ENCODE measurements at regions not wholly inside any gene's neighbourhood (a gene's known extent, or its start where the extent isn't known, plus 50 kb on each side); places are given as distances from the start of the nearest gene placed in this dataset.

DNA sequence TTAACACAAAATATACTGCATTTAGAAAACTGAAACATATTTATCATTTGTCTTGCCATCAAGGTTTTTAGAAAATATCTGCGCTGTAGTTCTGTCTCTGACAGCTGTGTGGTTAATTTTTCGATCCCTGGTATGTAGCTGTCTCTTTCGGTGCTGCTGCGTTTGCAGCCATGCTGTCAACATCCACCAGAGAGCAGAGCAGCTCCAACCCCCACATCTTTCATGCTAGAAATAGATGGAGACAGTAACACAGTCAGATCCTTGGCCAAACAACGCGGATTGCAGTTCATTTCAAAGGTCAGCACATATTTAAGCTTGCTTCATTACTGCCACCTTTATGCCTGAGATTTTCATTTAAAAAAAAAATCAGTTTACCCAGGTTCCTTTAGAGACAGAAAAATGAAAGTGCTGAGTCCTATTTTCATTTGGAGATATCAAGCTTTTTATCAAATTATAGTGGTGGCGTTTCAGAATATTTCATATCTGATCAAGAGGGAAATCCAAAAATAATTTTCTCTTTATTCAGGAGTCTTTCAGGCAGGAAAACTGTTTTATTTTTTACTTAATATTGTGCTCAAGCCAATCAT lies 157.7 kb upstream of the MMS22L start:
- no peak for DNase-seq
- H3K4me3 ChIP-seq = no peak overlapping the region
- ATAC-seq = no peak
- H3K4me1 ChIP-seq (ENCODE audit: low read depth) = no peaks in the 10 kb centered on the region
- TF ChIP-seq, protein P1, sequence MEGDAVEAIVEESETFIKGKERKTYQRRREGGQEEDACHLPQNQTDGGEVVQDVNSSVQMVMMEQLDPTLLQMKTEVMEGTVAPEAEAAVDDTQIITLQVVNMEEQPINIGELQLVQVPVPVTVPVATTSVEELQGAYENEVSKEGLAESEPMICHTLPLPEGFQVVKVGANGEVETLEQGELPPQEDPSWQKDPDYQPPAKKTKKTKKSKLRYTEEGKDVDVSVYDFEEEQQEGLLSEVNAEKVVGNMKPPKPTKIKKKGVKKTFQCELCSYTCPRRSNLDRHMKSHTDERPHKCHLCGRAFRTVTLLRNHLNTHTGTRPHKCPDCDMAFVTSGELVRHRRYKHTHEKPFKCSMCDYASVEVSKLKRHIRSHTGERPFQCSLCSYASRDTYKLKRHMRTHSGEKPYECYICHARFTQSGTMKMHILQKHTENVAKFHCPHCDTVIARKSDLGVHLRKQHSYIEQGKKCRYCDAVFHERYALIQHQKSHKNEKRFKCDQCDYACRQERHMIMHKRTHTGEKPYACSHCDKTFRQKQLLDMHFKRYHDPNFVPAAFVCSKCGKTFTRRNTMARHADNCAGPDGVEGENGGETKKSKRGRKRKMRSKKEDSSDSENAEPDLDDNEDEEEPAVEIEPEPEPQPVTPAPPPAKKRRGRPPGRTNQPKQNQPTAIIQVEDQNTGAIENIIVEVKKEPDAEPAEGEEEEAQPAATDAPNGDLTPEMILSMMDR (IDR thresholded peaks at IDR 0.05) = no peak
- intact Hi-C loops (cut with DNase I, micrococcal nuclease) = no loop called here
- no peaks in the 10 kb centered on the region for H3K36me3 ChIP-seq (ENCODE audit: low read depth)
- H3K9me3 ChIP-seq = no peaks in the 10 kb centered on the region

DNA sequence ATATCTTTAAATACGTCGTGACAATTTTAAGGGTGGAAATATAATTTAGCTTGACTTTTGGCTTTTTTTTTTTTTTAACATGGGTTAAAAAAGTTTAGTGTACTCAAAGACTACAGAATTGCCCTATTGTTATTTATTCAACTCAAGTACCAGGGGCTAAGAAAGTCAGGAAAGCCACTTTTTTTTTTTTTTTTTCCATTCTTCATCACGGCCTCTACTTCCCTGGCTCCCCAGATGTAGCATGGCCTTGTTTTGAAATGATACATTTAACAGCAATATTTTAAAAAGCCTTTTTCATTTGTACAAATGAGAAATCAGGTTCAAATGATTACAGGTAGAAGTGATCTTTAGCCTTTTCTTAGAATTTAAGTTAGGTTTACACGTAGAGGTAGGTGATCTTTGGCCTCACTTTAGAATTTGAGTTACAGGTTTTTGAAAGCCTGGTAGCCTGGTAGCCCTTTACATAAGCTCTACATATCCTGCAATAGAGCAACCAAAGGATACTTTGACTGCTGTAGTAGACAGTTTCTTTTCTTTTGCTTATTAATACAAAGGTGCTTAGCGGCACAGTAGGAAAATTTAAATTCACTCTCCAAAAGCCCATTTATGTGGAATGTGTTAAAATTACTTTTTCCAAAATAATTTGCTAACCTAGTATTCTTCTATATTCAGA lies 160.5 kb upstream of the MMS22L start:
- TF ChIP-seq, protein P1 (IDR thresholded peaks at IDR 0.05) = no peak
- ATAC-seq = no peak
- intact Hi-C loops (cut with DNase I, micrococcal nuclease) = no loop called here

DNA sequence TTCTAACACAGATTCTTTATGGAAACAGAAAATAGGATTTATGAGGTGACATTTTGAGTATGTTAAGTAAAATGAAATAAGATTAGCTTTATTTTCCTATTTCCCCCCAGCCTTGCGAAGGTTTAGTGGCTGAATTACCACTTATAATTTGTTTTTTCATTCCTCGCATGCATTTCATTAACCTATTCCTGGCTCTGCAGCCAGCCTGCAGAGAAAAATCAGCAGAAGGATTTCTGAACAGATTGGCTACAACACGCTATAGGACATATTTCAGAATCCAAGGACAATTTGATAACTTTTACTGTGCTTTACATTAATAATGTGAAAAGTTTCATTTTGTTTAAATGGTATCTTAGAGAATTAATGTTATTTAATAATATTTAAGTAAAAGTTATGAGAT lies 162.4 kb upstream of the MMS22L start:
- Histone ChIP-seq H3K36me3 (ENCODE audit: low read depth) (no peaks in the 10 kb centered on the region), H3K4me3 (no peak overlapping the region), H3K9me3 (no peaks in the 10 kb centered on the region), H3K4me1 (ENCODE audit: low read depth) (no peaks in the 10 kb centered on the region)
- intact Hi-C loops (cut with DNase I, micrococcal nuclease) = no loop called here
- ATAC-seq = no peak
- no peak for DNase-seq
- TF ChIP-seq, protein P1 (IDR thresholded peaks at IDR 0.05) = no peak

More for the DNA sequence above, 160.5 kb upstream of the MMS22L start:
- Histone ChIP-seq H3K4me3 (no peak overlapping the region), H3K9me3 (no peaks in the 10 kb centered on the region), H3K4me1 (ENCODE audit: low read depth) (no peaks in the 10 kb centered on the region), H3K36me3 (ENCODE audit: low read depth) (no peaks in the 10 kb centered on the region)
- DNase-seq = no peak

DNA sequence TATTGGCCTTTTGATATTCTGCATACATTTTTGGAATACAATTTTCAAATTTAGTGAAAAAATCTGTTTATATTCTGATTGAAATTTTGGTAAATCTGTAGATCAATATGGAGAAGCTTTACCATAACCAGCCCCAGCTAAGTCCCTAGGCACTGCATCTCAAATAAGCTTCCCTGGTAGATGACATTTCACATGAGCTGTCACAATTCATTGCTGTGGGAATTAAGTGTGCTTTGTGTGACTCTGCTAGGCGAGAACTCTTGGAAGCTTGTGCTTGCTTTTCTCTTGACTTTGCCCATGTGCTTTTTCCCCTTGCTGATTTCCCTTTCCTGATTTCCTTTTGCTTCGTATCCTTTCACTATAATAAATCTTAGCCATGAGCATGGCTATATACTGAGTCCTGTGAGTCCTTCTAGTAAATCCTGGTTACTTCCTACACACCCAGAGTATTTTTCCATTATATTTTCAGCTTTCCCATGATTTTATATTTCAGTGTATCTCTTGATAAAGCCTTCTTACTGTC lies 166.5 kb upstream of the MMS22L start:
- DNase-seq = no peak
- ATAC-seq = no peak
- intact Hi-C loops (cut with DNase I, micrococcal nuclease) = no loop called here
- no peaks in the 10 kb centered on the region for H3K36me3 ChIP-seq (ENCODE audit: low read depth)
- H3K4me1 ChIP-seq (ENCODE audit: low read depth) = no peaks in the 10 kb centered on the region
- H3K9me3 ChIP-seq = no peaks in the 10 kb centered on the region
- TF ChIP-seq, protein P1 (IDR thresholded peaks at IDR 0.05) = no peak
- no peak overlapping the region for H3K4me3 ChIP-seq

DNA sequence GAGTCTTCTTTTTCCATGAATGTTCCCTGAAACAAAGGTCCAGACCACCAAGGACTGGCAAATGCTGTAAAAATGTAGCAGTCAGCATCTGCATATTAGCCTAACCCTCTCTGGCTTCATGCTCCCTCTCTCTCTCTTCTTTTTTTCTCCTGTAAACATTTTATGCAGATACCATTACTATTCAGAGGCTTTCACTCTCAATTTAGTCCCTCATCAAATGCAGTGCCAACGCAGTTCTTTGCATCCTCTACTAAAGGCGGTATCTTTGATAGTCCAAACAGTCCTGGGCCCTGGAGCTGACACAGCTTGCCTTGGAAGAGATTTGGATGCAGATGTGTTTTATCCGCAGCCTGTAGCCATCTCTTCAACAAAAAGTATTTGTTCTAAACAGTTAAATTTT lies 167.1 kb upstream of the MMS22L start:
- Histone ChIP-seq H3K4me1 (ENCODE audit: low read depth) (no peaks in the 10 kb centered on the region), H3K9me3 (no peaks in the 10 kb centered on the region), H3K36me3 (ENCODE audit: low read depth) (no peaks in the 10 kb centered on the region), H3K4me3 (no peak overlapping the region)
- no peak for DNase-seq
- TF ChIP-seq, protein P1 (IDR thresholded peaks at IDR 0.05) = no peak
- intact Hi-C loops (cut with DNase I, micrococcal nuclease) = no loop called here
- no peak for ATAC-seq
